ENCODE measurements at regions not wholly inside any gene's neighbourhood (a gene's known extent, or its start where the extent isn't known, plus 50 kb on each side); places are given as distances from the start of the nearest gene placed in this dataset.

DNA sequence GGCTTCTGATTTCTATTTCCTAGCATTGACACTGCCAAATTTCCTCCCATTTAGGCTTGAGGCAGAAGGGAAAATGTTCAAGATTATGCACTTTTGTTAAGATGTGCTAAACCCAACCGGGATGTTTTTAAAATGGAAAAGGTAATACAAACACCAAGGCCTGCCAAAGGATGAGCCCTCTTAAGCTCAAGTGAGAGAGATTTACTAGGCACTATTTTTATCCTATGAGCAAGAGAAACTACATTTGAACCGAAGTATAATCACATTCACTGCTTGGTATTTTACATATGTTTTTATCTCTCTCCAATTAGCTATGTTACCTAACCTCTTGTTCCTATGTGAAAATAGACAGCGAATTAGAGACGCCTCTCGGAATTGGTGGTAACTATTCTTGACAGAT, 295.8 kb downstream of the GABRB3 start:
- DNase-seq (ENCODE audit: low read depth) = no peak

DNA sequence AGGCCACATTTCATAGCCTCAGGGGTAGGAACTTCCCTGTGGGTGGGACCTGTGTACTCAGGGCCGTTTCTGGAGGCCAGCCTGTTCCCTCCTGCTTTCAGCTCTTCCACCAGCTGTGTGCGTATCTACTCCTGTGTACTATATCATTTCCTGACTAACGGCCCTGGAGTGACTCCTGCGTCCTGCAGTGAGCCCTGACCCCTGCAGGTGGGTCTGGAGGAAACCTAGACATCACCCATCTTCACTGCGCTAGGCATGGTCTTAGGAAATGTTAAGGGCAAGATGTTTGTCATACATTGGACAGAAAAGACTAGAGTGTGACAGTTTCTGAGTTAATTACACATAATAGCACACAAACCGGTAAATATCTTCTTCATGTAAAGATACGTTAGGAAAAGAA, 297.3 kb downstream of the GABRB3 start:
- DNase-seq (ENCODE audit: low read depth) = no peak

DNA sequence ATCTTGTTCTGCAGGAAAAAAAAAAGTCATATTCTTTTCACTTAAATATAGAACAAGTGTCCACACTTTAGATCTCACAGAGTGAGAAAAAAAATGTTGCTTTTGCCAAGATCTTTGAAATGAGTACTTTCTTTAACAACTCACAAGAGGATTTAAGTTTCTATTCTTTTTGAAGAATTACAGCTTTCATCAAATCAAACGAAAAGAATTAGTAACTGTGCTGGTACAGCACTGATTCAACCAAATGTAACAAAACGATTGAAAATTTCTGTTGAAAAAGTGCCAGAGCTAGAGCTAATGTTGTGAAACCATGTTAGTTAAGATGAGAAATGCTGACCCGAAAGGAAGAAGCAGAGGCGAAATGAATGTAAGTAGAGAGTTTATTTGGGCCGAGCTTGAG, 300.2 kb downstream of the GABRB3 start:
- no peak for DNase-seq (ENCODE audit: low read depth)

DNA sequence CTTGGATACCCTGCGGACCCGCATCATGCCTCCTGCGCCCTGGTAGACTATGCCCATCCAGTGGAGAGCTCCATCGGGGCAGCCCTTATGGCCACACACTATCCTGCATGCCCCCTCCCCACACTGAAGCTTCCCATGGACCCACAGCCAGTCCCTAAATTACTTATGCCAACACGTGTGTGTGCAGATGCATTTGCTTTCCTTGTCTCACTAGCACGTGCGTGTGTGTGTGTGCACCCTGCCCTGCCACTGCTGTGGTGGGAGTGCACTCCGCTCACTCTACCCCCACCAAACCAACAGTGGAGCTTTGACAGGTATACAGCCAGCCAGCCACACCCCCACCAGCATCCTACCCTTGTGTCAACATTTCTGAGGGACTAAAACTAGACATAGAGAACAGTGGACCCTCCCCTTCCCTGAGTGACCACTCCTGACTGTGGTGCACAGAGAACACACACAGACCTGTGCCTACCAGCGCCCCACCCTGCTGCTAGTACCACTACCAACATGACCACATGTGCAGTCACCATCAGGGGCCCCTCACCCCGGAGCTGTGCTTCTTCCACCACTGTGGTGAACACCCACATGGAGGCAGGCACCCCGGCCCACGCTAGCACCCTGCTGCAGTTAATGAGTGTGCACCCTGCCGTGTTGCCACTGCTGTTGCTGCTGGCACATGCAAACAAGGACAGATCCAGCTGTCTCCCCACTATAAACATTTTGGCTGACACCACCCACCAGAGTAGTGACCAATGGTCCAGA, 310.8 kb downstream of the GABRB3 start:
- DNase-seq (ENCODE audit: low read depth) = no peak

DNA sequence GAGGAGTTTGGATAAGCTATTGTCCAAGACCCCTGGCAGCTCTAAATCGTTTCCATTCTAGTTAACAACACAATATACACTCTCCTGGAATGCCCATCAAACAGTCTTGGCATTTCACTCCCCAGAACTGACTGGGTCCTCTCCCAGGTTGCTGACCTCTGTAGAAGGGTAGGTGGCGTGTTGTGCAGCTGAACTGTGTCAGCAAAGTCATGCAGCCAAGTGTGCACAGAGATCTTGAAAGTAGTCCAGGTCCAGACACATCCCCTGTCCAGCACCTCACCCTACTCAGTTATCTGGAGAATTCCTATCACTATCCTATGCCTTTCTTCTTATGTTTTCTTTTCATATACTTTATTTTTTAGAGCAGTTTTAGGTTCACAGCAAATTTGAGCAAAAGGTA, 312.7 kb downstream of the GABRB3 start:
- no peak for DNase-seq (ENCODE audit: low read depth)

DNA sequence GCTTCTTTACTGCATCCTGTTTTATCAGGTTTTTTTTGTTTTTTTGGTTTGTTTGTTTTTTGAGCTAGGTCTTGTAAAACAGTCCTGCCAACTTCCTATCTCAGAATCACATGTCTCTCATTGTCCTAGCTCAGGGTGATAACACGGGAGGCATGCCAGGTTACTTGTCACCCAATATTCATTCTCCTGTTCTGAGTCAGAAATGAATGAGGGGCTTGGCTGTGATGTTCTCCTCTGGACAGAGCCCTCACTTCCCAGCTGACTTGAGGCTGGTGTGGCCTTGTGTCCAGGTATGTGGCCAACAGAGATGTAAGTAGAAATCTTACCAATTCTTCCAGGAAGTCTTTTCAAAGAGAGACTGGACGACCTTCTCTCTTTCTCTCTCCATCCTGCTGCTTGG, 317.0 kb downstream of the GABRB3 start:
- no peak for DNase-seq (ENCODE audit: low read depth)

DNA sequence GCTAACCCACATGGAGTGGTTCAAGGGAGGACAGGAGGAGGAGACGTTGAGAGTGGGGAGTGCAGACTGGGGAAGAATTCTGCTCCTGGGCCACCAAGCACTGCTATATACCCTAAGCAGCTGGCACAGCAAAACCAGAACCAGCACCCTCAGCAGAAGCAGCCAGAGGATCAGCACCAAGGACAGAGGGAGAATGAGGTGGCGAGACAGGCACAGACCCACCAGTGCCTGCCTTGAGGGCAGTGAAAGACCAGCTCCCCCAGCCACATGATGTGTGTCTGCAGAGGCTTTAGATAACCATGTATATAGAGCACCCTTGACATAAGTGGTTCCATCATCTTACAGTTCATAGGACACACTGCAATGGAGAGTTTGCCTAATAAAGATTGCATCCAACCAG, 319.0 kb downstream of the GABRB3 start:
- no peak for DNase-seq (ENCODE audit: low read depth)

DNA sequence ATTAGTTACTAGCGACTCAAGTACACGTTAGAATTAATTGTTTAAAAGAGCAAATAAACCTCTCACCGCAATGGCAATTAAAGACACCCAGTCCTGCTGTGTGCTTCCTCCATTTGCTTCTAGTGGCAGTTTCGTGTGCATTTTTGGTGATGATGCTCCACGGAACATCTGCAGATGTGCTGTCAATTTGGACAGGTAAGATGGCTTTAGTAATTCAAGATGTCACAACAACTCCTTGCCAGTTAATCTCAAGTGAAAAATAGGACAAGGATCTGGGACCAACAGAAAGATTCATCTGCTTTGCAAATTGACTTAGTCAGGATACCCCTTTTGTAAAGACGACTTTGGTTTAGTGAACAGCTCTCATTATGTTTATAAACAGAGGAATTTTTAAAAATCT, 320.9 kb downstream of the GABRB3 start:
- no peak for DNase-seq (ENCODE audit: low read depth)

DNA sequence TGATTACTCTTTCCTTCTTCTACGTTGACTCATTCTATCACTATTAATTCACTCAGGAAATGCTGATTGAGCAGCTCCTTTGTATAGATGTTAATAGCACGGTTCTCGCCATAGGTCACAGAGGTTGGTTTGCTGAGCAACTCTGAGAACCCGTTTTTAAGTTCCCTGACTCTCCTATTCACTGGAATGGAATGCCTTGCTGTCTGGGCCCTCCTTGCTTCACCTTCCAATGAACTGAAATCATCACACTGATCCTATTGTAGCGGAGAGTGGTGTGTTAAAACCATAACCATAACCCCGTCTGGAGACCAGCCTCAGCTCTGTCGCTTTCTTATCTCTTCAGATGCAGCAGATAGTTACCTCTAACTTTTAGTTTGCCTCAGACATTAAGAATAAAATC, 323.6 kb downstream of the GABRB3 start:
- DNase-seq (ENCODE audit: low read depth) = no peak

DNA sequence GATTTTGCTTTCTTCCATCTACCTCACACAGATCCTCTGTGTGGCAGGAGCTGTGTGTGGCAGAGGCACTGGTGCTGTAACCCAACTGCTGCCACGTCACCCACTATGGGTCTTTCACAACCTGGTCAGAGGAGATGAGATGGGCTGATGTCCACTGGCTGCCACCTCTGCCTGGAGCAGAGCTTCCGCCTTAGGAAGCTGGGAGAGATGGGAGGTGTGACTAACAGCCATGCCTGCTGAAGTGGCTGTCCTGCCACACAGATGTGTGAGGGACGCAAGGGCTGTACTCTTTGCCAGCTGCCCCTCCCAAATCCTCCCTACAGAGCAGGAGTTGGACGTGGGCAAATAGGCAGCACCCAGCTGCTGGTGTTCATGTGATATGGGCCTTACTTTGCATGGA, 329.5 kb downstream of the GABRB3 start:
- DNase-seq (ENCODE audit: low read depth) = no peak

DNA sequence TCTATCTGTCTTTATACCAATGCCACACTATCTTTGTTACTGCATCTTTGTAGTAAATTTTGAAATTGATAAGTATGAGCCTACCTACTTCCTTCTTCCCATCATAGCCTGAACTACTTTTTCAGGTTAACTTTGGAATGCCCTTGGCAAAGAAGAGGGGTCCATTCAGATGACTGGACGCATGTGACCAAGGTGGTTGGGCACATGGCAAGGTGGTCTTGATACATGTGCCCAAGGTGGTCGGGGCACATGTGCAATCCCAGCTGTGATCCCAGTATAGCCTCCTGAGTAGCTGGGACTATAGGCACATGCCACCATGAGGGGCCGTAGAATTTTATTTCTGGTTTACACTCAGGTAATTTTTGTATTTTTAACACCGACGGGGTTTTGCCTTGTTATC, 330.2 kb downstream of the GABRB3 start:
- no peak for DNase-seq (ENCODE audit: low read depth)

DNA sequence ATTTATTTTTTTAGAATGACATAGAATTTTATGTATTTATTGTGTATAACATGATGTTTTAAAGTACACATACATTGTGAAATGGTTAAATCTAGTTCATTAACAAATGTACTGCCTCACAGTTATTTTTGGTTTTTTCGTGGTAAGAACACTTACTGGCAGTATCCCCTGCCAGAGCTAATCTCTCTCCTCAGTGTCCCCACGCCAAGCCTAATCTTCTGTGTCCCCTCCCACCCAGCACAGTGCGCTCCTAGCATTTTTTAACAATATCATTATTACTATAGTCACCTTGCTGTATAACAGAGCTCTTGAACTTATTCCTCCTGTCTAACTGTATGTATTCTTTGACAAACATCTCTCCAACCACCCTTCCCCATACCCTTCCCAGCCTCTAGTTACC, 333.2 kb downstream of the GABRB3 start:
- DNase-seq (ENCODE audit: low read depth) = no peak

DNA sequence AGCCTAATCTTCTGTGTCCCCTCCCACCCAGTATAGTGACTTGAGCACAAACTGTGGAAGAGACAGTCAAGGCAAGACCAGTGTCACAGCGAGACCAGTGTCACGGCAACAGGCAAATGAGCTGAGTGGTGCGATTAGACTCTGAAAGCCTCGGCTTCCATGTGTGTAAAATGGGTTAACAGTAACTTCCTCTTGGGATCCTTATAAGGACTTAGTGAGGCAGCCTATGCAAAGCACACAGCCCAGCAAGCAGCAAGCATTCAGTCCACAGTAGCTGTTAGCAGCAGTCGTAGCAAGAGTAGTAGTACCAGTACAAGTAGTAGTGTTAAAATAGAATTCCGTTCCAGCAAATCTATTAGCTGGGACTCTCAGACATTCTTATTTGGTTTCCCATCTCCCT, 334.1 kb downstream of the GABRB3 start:
- no peak for DNase-seq (ENCODE audit: low read depth)

DNA sequence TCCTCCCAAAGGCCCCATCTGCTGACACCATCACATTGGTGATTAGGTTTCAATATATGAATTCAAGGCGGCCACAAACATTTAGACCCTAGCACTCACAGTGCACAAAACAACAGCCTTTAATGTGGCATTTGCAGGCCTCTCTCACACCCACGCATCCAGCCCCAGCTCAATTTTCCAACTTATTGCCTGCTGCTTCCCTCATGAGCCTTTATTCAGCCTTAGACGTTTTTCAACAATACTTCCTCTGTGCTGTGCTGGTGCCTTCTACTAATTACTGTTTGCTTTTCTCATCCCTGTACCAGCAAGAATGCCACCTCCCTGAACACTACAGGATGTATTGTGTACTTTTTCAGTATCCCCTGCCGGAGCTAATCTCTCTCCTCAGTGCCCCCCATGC, 334.6 kb downstream of the GABRB3 start:
- no peak for DNase-seq (ENCODE audit: low read depth)

DNA sequence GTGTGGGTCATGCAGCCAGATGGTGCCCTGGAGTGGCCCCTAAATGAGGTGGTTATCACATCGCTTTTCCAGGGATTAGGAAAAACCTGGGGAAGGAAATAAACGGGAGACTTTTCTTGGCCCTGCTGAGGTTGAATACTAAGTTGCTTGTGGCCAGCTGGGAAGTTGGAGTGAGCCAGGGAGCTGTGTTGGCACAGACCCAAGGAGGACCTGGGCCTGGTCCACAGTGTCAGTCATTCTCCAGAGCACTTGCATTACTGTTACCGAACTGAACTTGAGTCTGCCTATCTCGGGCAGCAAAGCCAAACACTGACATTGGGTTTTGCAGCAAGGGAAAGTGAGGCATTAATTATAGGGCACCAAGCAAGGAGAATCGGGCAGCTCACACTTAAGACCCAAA, 339.0 kb downstream of the GABRB3 start:
- no peak for DNase-seq (ENCODE audit: low read depth)

DNA sequence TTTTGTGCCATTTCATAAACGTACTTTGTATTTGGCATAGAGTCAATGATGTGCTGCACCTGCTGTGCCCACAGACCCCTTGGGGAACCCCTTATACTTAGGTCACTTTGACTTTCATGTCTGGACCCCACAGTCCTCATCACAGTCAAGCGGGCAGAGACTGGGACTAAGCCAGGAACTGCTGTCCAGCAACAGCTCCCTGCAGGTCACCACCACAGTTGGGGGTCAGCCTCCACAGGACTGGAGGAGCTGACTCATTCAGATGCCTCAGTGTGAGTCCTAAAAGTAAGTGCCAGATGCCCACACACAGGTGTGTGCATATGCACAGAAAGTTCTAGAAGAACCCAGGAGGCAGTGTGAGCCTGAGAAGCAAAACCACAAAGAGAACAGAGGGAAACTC, 339.8 kb downstream of the GABRB3 start:
- no peak for DNase-seq (ENCODE audit: low read depth)

DNA sequence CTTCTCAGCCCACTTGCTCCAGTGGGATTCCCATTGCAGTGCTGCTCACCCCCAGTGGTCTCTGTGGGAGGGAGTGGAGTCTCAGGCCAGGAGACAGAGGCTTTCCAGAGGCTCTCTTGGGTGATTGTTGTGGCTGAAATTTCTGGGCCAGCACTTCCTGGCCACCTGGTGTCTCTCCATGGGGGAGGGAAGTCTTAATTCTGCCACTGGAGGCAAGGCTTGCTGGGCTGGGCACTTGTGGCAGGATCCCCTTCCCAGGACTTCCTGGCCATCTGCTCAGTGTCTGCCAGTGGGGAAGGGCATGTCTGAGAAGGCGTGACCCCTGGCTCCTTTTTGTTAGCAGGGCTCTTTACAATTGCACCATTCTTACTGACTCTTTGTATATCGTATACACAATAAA, 351.8 kb downstream of the GABRB3 start:
- no peak for DNase-seq (ENCODE audit: low read depth)

DNA sequence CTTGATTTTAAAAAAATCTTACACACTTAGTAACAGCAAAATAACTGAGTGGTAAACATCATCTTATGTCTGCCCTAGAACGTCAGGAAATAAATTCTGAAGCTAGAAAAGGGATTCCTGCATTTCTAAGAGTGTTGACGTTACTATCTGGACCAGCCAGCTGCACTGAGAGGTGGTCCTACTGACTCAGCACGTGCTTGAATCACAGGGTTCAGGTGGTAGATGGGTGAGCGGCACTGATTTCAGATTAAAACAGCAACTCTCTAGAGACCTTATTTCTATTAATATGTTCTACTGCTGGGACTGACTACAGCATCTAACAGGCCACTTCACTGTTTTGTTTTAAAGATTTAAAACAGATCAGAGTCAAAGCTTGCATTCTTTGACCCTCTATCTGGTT, 377.2 kb downstream of the GABRB3 start:
- DNase-seq (ENCODE audit: low read depth) = no peak

DNA sequence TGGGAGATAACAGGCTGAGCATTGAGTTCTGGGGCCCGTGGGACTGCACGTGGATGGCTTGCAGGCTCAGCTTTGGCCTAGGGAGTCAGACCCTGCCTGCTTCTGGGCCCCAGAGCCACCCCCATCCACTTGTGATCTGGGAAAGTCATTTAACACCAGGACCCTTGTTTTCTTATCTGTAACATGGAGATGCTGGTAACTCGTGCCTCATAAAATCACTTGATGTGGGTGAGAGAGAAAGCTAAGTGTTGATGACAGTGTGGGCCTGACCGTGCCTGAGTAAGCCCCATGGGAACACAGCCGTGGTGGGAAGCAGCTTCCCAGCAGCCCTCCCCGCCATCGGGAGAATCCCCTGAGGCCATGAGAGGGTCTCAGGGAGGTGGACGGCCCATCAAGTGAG, 378.1 kb downstream of the GABRB3 start:
- no peak for DNase-seq (ENCODE audit: low read depth)

DNA sequence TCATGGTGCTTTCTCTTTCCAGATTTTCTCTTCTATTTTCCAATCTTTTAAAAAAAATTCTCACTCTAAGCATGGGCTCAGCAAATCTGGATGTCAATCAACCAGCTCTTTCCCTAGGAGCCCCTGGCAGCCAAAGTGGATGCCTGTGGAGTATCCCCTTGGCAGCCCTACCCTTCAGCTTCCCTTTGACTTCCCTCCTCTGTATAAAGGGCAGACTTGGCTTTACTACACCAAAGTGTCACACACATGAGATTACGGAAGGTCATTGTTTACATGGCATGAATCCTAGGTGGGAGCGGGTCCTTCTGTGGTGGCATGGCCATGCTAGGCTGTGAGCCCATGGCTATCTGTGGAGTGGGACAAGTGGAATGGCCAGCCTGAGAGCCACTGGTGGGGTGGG, 379.9 kb downstream of the GABRB3 start:
- no peak for DNase-seq (ENCODE audit: low read depth)

DNA sequence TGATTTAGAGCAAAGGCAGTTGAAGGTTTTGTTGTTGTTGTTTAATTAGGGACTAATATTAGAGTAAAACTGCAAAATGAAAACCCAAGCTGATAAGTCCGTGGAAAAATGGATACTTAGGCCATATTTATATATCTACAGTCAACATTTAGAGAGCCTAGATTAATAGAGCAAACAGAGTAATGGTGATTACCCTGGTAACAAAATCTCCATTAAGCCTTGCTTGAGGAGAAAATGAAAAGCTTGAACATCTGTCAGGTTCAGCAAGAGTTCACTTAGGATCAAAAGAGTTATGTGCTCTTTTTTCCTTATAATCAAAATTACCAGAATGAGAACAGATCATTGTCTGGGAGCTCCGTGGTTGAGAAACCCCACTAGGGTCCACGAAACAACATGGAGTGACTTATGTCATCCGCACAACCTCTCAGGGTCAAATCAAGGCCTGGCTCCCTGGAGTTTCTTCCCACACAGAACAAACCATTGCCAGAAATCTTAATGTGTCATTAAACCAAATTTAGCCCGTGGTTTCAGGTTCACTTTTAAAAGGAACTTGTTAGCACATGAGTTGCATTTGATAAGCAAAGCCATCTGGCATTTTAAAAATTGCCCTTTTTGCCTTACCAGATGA, 381.2 kb downstream of the GABRB3 start:
- DNase-seq (ENCODE audit: low read depth) = no peak

DNA sequence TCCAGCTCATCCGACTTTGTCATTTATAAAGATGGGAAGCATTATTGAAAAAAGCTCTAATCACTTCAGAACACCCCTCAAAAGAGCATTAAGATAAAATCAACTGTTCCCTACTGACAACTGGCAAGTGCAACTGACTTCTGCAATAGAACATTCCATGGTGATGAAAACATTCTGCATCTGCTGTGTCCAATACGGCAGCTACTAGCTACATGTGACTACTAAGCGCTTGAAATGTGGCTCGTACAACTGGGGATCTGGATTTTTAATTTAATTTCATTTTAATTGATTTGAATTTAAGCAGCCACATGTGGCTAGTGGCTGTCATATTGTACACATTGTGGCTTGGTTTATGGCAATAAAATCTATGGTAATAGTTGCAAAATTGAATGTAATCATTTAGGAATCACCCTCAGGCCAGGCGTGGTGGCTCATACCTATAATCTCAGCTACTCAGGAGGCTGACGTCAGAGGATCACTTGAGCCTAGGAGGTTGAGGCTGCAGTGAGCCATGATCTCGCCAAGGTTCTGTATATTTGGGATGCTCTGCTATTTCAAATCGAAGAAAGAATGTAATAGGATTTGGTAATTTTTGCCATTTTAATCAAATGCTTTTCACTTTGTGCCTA, 390.3 kb downstream of the GABRB3 start:
- no peak for DNase-seq (ENCODE audit: low read depth)

DNA sequence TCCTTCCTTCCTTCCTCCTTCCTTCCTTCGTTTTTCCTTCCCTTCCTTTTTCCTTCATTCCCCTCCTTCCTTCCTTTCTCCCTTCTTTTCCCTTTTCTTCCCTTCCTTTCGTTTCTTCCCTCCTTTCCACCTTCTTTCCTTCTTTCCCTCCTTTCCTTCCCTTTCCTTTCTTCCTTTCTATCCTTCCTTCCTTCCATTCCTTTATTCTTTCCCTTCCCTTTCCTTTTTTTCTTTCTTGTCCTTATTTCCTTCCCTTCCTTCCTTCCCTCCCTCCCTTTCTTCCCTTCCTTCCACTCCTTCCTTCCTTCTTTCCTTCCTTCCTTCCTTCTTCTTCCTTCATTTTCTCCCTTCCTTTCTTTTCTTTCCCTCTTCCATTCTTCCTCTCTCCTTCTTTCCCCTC, 394.6 kb downstream of the GABRB3 start:
- DNase-seq (ENCODE audit: low read depth) = no peak

DNA sequence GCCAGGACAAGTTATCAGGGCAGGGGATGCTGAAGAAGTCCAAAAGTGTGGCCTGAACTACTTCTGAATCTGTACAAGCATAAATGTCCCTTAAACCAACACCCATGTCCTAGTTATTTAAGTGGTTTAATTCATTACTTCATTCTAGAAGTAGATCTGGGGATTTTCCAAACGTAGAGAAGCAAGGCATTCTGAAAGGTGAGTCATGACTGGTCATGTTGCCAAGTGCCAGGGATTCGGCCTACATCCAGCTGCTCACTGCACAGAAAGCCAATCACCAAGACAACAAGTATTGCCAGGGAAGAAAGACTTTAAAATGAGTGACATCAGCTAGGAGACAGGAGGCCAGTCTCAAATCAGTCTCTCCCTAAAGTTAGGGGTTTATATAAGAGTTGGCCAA, 396.6 kb downstream of the GABRB3 start:
- DNase-seq (ENCODE audit: low read depth) = no peak
